Activated CD4-positive, alpha-beta memory T cell treated with anti-CD3 and anti-CD28 coated beads, Interleukin-2, amount 10 ng/mL, durations not matched to agents 7 days and 5 days (primary cell): ENCODE measurements at regions not wholly inside any gene's neighbourhood (a gene's known extent, or its start where the extent isn't known, plus 50 kb on each side); places are given as distances from the start of the nearest gene placed in this dataset.
"Not testable (repeated sequence)": the region's sequence is repeated elsewhere in the genome, so short reads cannot be mapped to it uniquely, and the experiment has no call there.

Source experiments
- CTCF ChIA-PET: fragments of 350-600 bp; sonication (Branson Sonifier 250); formaldehyde crosslinking; loops from one replicate; lab custom pipeline; 2021; ENCODE audit warnings: antibody characterized with exemption, inconsistent platforms; lab: Charles Lee
- POLR2A ChIA-PET: fragments of 350-600 bp; sonication (Branson Sonifier 250); formaldehyde crosslinking; loops from one replicate; lab custom pipeline; 2021; ENCODE audit warnings: antibody characterized with exemption; lab: Charles Lee
- DNase-seq: peaks from one replicate; pipeline ENCODE4 v3.0.0-alpha.2; 2020
- H3K27ac Mint-ChIP-seq: one replicate; pipeline ENCODE4 v1.8.0; 2021; ENCODE audit warnings: mild to moderate bottlenecking, mixed read lengths
- H3K27me3 Mint-ChIP-seq: one replicate; pipeline ENCODE4 v1.8.0; 2021; ENCODE audit warnings: mixed read lengths
- H3K36me3 Mint-ChIP-seq: one replicate; pipeline ENCODE4 v1.8.0; 2021; ENCODE audit warnings: low read depth, mixed read lengths
- H3K4me1 Mint-ChIP-seq: one replicate; pipeline ENCODE4 v1.8.0; 2021; ENCODE audit warnings: mixed read lengths
- H3K4me3 Mint-ChIP-seq: one replicate; pipeline ENCODE4 v1.8.0; 2021; ENCODE audit warnings: mild to moderate bottlenecking, mixed read lengths
- H3K9me3 Mint-ChIP-seq: one replicate; pipeline ENCODE4 v1.8.0; 2021; ENCODE audit warnings: mixed read lengths

GRCh38 chr9:126170286-126170823 is 156.3 kb upstream of the MVB12B start:
- CTCF ChIA-PET = no interaction called here
- Mint-ChIP-seq H3K27me3 (peaks cover 7% of the 10 kb centered on the region), H3K4me3 (no peak overlapping the region), H3K36me3 (no peaks in the 10 kb centered on the region), H3K4me1 (no peaks in the 10 kb centered on the region), H3K9me3 (no peaks in the 10 kb centered on the region), H3K27ac (no peak overlapping the region)
- DNase-seq = no peak
- POLR2A ChIA-PET = no interaction called here

GRCh38 chr9:126171641-126172040 is 155.0 kb upstream of the MVB12B start:
- POLR2A ChIA-PET = no interaction called here
- Mint-ChIP-seq H3K4me1 (no peaks in the 10 kb centered on the region), H3K27me3 (peaks cover 10% of the 10 kb centered on the region), H3K4me3 (no peak overlapping the region), H3K9me3 (no peaks in the 10 kb centered on the region), H3K27ac (no peak overlapping the region), H3K36me3 (no peaks in the 10 kb centered on the region)
- CTCF ChIA-PET = no interaction called here
- no peak for DNase-seq

DNA sequence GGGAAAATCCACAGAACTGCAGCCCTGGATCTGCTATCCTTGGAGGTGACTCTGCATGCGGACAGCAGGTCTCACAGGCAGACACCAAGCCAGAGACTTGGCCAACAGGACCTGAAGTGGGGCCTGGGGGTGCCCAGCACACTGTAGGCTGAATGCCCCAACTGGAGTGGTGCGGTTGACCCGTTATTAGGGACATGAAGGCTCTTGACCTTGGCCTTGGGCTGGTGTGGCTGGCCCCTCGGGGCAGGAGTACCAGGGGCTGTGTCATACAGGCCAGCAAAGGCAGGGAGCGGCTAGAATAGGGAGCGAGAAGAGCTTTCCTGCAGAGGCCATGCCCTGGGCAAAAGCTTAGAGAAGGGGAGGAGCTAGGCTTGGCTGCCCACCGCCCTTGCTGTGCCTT is 153.2 kb upstream of the MVB12B start:
- DNase-seq = no peak
- no peak overlapping the region for H3K4me3 Mint-ChIP-seq
- CTCF ChIA-PET = no interaction called here

GRCh38 chr9:126173929-126174328 is 152.7 kb upstream of the MVB12B start:
- H3K4me1 Mint-ChIP-seq = no peaks in the 10 kb centered on the region
- H3K27ac Mint-ChIP-seq = no peak overlapping the region
- DNase-seq = no peak
- H3K9me3 Mint-ChIP-seq = no peaks in the 10 kb centered on the region
- POLR2A ChIA-PET = no interaction called here
- H3K36me3 Mint-ChIP-seq = no peaks in the 10 kb centered on the region
- H3K4me3 Mint-ChIP-seq = no peak overlapping the region
- H3K27me3 Mint-ChIP-seq = peaks cover 19% of the 10 kb centered on the region
- CTCF ChIA-PET = no interaction called here

More for the DNA sequence above, 153.2 kb upstream of the MVB12B start:
- no peak overlapping the region for H3K27ac Mint-ChIP-seq
- no peaks in the 10 kb centered on the region for H3K4me1 Mint-ChIP-seq
- POLR2A ChIA-PET = no interaction called here
- H3K36me3 Mint-ChIP-seq = no peaks in the 10 kb centered on the region
- peaks cover 15% of the 10 kb centered on the region for H3K27me3 Mint-ChIP-seq
- H3K9me3 Mint-ChIP-seq = no peaks in the 10 kb centered on the region

DNA sequence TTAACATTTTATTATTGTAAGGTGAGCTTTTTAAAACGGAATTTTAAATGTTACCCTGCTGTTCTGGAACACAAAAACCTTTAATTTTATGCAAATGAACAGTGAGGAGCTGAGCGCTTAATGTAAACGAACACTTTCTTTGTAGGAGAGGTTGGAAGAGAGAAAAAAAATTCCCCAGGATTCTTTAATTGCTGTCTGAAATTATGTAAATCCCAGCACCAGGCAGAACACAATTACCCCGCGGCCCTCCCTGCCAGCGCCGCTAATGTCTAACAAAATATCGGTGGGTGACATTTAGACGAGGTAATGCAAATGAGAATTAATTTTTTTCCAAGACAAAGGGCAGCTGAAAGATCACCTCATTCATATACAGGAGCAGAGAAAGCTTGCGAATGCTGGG is 143.4 kb upstream of the MVB12B start:
- ChIA-PET POLR2A (no interaction called here), CTCF (no interaction called here)
- Mint-ChIP-seq H3K4me3 (no peak overlapping the region), H3K4me1 (no peaks in the 10 kb centered on the region), H3K36me3 (no peaks in the 10 kb centered on the region), H3K9me3 (peaks cover 7% of the 10 kb centered on the region), H3K27me3 (peaks cover 48% of the 10 kb centered on the region), H3K27ac (no peak overlapping the region)
- DNase-seq = no peak

- H3K4me1 Mint-ChIP-seq, POLR2A ChIA-PET, H3K9me3 Mint-ChIP-seq, CTCF ChIA-PET, H3K36me3 Mint-ChIP-seq, H3K4me3 Mint-ChIP-seq, H3K27ac Mint-ChIP-seq, DNase-seq: not testable (repeated sequence)
- H3K27me3 Mint-ChIP-seq = peaks cover 19% of the 10 kb centered on the region
These were observed 135.6 kb upstream of the MVB12B start for GRCh38 chr9:126190994-126191393.

DNA sequence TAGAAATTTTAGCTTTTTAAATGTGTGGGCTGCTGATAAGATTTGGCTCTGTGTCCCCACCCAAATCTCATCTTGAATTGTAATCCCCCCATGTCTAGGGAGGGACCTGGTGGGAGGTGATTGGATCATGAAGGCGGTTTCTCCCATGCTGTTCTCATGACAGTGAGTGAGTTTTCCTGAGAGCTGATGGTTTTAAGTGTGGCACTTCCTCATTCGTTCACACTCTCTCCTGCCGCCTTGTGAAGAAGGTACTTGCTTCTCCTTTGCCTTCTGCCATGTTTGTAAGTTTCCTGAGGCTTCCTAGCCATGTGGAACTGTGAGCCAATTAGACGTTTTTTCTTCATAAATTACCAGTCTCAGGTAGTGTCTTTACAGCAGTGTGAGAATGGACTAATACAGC is 127.8 kb upstream of the MVB12B start:
- no peak for DNase-seq
- Mint-ChIP-seq H3K4me3 (no peak overlapping the region), H3K36me3 (no peaks in the 10 kb centered on the region), H3K27me3 (peaks cover 25% of the 10 kb centered on the region), H3K27ac (no peak overlapping the region), H3K9me3 (no peaks in the 10 kb centered on the region), H3K4me1 (no peaks in the 10 kb centered on the region)
- POLR2A ChIA-PET = no interaction called here
- CTCF ChIA-PET = interaction anchor here (0.7 kb wide), 1 partner anchor 200 kb away, joined by 3 read pairs; no protein-coding TSS in a partner anchor

GRCh38 chr9:126203313-126203712 is 123.3 kb upstream of the MVB12B start:
- Mint-ChIP-seq H3K36me3 (no peaks in the 10 kb centered on the region), H3K4me1 (no peaks in the 10 kb centered on the region), H3K27ac (no peak overlapping the region), H3K4me3 (no peak overlapping the region), H3K9me3 (no peaks in the 10 kb centered on the region), H3K27me3 (peaks cover 18% of the 10 kb centered on the region)
- POLR2A ChIA-PET = no interaction called here
- no peak for DNase-seq
- CTCF ChIA-PET = no interaction called here

GRCh38 chr9:126204197-126204596 is 122.4 kb upstream of the MVB12B start:
- Mint-ChIP-seq H3K4me3 (no peak overlapping the region), H3K36me3 (no peaks in the 10 kb centered on the region), H3K27ac (no peak overlapping the region), H3K4me1 (no peaks in the 10 kb centered on the region), H3K27me3 (peaks cover 17% of the 10 kb centered on the region), H3K9me3 (no peaks in the 10 kb centered on the region)
- ChIA-PET CTCF (no interaction called here), POLR2A (no interaction called here)
- DNase-seq = no peak

DNA sequence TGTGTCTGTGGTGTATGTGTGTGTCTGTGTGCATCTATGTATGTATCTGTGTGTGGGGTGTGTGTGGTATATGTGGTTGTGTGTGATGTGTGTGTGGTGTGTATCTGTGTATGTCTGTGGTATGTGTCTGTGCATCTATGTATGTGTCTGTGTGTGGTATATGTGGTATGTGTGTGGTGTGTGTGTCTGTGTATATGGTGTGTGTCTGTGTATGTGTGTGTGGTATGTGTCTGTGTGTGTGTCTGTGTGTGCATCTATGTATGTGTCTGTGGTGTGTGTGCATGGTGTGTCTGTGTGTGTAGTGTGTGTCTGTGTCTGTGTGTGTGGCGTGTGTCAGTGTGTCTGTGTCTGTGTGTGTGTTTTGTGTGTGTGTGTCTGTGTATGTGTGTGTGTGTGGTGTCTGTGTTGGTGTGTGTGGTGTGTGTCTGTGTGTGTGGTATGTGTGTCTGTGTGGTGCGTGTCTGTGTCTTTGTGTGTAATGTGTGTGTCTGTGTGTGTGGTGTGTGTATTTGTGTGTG is 121.9 kb upstream of the MVB12B start:
- DNase-seq = no peak

GRCh38 chr9:126205265-126205664 is 121.4 kb upstream of the MVB12B start:
- no peaks in the 10 kb centered on the region for H3K36me3 Mint-ChIP-seq
- ChIA-PET CTCF (no interaction called here), POLR2A (no interaction called here)
- H3K4me3 Mint-ChIP-seq = no peak overlapping the region
- DNase-seq = no peak
- peaks cover 18% of the 10 kb centered on the region for H3K27me3 Mint-ChIP-seq
- no peaks in the 10 kb centered on the region for H3K4me1 Mint-ChIP-seq
- no peaks in the 10 kb centered on the region for H3K9me3 Mint-ChIP-seq
- H3K27ac Mint-ChIP-seq = no peak overlapping the region

More for the DNA sequence above, 121.9 kb upstream of the MVB12B start:
- Mint-ChIP-seq H3K27me3 (peaks cover 21% of the 10 kb centered on the region), H3K27ac (no peak overlapping the region), H3K4me1 (no peaks in the 10 kb centered on the region), H3K4me3 (no peak overlapping the region), H3K9me3 (no peaks in the 10 kb centered on the region), H3K36me3 (no peaks in the 10 kb centered on the region)
- ChIA-PET POLR2A (no interaction called here), CTCF (no interaction called here)

DNA sequence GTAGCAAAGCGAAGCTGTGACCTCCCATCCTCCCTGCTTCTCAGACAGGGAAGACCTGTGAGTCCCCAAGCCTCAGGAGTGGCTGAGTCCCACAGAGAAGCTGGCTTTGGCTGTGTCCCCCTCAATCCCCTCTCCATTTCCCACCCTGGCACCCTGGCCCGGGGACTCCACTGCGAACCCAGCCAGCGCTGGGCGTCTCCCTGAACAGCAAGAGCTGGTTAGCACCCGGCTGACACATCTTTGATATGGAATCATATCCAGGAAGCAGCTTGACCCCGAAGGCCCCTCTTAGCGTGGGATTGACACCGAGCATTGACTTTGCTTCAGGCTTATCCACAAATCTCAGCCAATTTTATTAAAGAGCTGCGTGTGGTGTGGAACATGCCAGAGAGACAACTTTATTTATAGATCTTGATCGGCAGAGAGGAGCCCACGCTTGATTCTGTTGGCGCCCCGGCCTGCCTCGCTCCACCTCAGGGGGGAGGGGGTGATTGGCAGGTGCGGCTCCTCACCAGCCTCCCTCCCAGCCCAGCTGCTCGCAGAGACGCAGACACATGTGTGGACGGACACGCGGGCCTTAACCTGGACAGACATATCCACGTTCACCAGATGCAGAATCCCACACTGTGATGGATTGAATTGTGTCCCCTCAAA is 120.7 kb upstream of the MVB12B start:
- CTCF ChIA-PET = no interaction called here

DNA sequence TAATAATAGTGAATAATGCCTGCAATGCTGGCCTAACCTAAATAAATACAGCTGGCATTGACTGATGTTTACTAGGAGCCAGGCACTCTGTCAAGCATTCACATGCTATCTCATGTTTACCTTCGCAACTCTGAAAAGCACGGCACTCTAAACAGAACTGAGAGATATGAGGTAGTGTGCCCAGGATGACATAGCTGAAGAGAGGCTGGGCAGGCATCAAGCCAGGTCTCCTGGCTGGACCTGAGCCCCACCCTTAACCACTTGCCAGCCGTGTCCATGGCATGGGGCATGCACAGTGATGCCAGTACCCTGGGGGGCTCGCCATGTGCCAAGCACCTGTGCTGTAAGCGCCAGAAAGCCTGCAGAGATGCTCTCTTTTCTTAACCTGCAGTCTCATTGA is 119.4 kb upstream of the MVB12B start:
- no peak for DNase-seq
- CTCF ChIA-PET = no interaction called here
- Mint-ChIP-seq H3K27ac (no peak overlapping the region), H3K4me3 (no peak overlapping the region), H3K9me3 (no peaks in the 10 kb centered on the region), H3K36me3 (no peaks in the 10 kb centered on the region), H3K27me3 (peaks cover 9% of the 10 kb centered on the region), H3K4me1 (no peaks in the 10 kb centered on the region)
- POLR2A ChIA-PET = no interaction called here

More for the DNA sequence above, 120.7 kb upstream of the MVB12B start:
- Mint-ChIP-seq H3K27ac (no peak overlapping the region), H3K27me3 (peaks cover 13% of the 10 kb centered on the region), H3K4me3 (no peak overlapping the region), H3K4me1 (no peaks in the 10 kb centered on the region), H3K36me3 (no peaks in the 10 kb centered on the region), H3K9me3 (no peaks in the 10 kb centered on the region)
- POLR2A ChIA-PET = no interaction called here
- DNase-seq = no peak

DNA sequence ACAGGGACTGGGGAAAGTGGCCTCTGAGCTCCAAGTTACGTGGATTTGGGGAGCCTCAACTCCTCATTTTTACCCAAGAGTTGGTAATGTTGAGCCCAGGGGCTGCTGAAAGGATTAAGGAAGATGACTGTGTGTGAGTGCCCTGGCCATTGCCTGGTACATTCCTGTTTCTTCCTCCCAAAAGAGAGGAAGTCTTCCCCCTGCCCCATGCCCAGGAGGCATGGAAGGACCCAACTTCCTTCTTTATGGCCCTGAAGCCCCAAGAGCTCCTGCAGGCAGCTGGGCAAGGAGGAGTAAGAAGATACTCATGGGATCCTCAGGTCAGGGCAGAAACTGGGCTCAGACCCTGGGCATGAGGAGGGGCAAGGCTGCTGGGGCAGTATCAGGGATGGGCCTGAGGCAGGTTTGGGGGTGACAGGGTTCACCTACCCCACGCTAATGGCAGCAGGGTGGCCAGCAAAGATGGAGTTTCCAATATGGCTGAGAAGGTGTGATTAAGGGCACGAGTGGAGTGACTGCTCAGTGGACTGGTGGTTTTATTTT is 118.3 kb upstream of the MVB12B start:
- no peaks in the 10 kb centered on the region for H3K4me1 Mint-ChIP-seq
- H3K36me3 Mint-ChIP-seq = no peaks in the 10 kb centered on the region
- POLR2A ChIA-PET = no interaction called here
- H3K27ac Mint-ChIP-seq = no peak overlapping the region
- no peak for DNase-seq
- H3K9me3 Mint-ChIP-seq = no peaks in the 10 kb centered on the region
- no peak overlapping the region for H3K4me3 Mint-ChIP-seq
- CTCF ChIA-PET = no interaction called here
- H3K27me3 Mint-ChIP-seq = peaks cover 9% of the 10 kb centered on the region
